ENCODE measurements at regions not wholly inside any gene's neighbourhood (a gene's known extent, or its start where the extent isn't known, plus 50 kb on each side); places are given as distances from the start of the nearest gene placed in this dataset.
A peak's percentile ranks its signal among the peaks of the same experiment; 100 is the strongest.

- Histone ChIP-seq H3K27ac (ENCODE audit: low read length) (no peak overlapping the region), H3K9me3 (ENCODE audit: insufficient read depth, low read length) (no peaks in the 10 kb centered on the region), H2AFZ (ENCODE audit: low read depth, low read length) (no peak overlapping the region), H4K20me1 (ENCODE audit: insufficient read depth, low read length) (no peaks in the 10 kb centered on the region), H3K4me1 (ENCODE audit: low read length) (peaks cover 57% of the 10 kb centered on the region), H3K79me2 (ENCODE audit: low read length) (no peaks in the 10 kb centered on the region), H3K27me3 (ENCODE audit: low read depth, low read length) (no peaks in the 10 kb centered on the region), H3K4me2 (ENCODE audit: low read length) (no peak overlapping the region), H3K36me3 (replicated peaks; ENCODE audit: low read depth, low read length) (no peaks in the 10 kb centered on the region), H3K9ac (ENCODE audit: low read length) (no peak overlapping the region), H3K4me3 (ENCODE audit: low read length) (no peak overlapping the region)
- no peak for TF ChIP-seq EZH2phosphoT487 (IDR thresholded peaks at IDR 0.05; ENCODE audit: low read depth)
- no peak for TF ChIP-seq CTCF (IDR thresholded peaks at IDR 0.05; ENCODE audit: low read depth, low read length)
These were observed 250.5 kb downstream of the LOXHD1 start for GRCh38 chr18:46406539-46406932.

GRCh38 chr18:46407486-46408166 lies 249.4 kb downstream of the LOXHD1 start:
- H2AFZ ChIP-seq (ENCODE audit: low read depth, low read length): no peak overlapping the region
- no peak overlapping the region for H3K4me3 ChIP-seq (ENCODE audit: low read length)
- no peaks in the 10 kb centered on the region for H3K27me3 ChIP-seq (ENCODE audit: low read depth, low read length)
- H3K36me3 ChIP-seq (replicated peaks; ENCODE audit: low read depth, low read length): no peaks in the 10 kb centered on the region
- no peak overlapping the region for H3K9ac ChIP-seq (ENCODE audit: low read length)
- TF ChIP-seq CTCF (IDR thresholded peaks at IDR 0.05; ENCODE audit: low read depth, low read length) (no peak), EZH2phosphoT487 (IDR thresholded peaks at IDR 0.05; ENCODE audit: low read depth) (no peak)
- no peaks in the 10 kb centered on the region for H3K9me3 ChIP-seq (ENCODE audit: insufficient read depth, low read length)
- H4K20me1 ChIP-seq (ENCODE audit: insufficient read depth, low read length): no peaks in the 10 kb centered on the region
- H3K79me2 ChIP-seq (ENCODE audit: low read length): no peaks in the 10 kb centered on the region
- H3K27ac ChIP-seq (ENCODE audit: low read length): no peak overlapping the region
- peaks cover 55% of the 10 kb centered on the region for H3K4me1 ChIP-seq (ENCODE audit: low read length)
- H3K4me2 ChIP-seq (ENCODE audit: low read length): no peak overlapping the region

GRCh38 chr18:46408334-46408987 lies 248.6 kb downstream of the LOXHD1 start:
- H4K20me1 ChIP-seq (ENCODE audit: insufficient read depth, low read length): no peaks in the 10 kb centered on the region
- H3K4me3 ChIP-seq (ENCODE audit: low read length): no peak overlapping the region
- H3K9me3 ChIP-seq (ENCODE audit: insufficient read depth, low read length): no peaks in the 10 kb centered on the region
- H3K36me3 ChIP-seq (replicated peaks; ENCODE audit: low read depth, low read length): no peaks in the 10 kb centered on the region
- no peaks in the 10 kb centered on the region for H3K27me3 ChIP-seq (ENCODE audit: low read depth, low read length)
- TF ChIP-seq EZH2phosphoT487 (IDR thresholded peaks at IDR 0.05; ENCODE audit: low read depth): no peak
- peak; percentile 79 for TF ChIP-seq CTCF (IDR thresholded peaks at IDR 0.05; ENCODE audit: low read depth, low read length)
- H3K79me2 ChIP-seq (ENCODE audit: low read length): no peaks in the 10 kb centered on the region
- H3K4me2 ChIP-seq (ENCODE audit: low read length): peak overlapping the region; percentile 21
- no peak overlapping the region for H3K27ac ChIP-seq (ENCODE audit: low read length)
- no peak overlapping the region for H3K9ac ChIP-seq (ENCODE audit: low read length)
- no peak overlapping the region for H2AFZ ChIP-seq (ENCODE audit: low read depth, low read length)
- peaks cover 47% of the 10 kb centered on the region for H3K4me1 ChIP-seq (ENCODE audit: low read length)

- Histone ChIP-seq H3K27ac (ENCODE audit: low read length) (peak overlapping the region; percentile 25), H3K4me1 (ENCODE audit: low read length) (peaks cover 48% of the 10 kb centered on the region), H3K4me2 (ENCODE audit: low read length) (peak overlapping the region; percentile 56), H3K9ac (ENCODE audit: low read length) (no peak overlapping the region; the same call in 1 of the 2 replicates), H3K36me3 (replicated peaks; ENCODE audit: low read depth, low read length) (no peaks in the 10 kb centered on the region), H2AFZ (ENCODE audit: low read depth, low read length) (peak overlapping the region; percentile 6; the same call in 1 of the 2 replicates), H3K9me3 (ENCODE audit: insufficient read depth, low read length) (no peaks in the 10 kb centered on the region), H3K4me3 (ENCODE audit: low read length) (no peak overlapping the region; the same call in 1 of the 2 replicates), H4K20me1 (ENCODE audit: insufficient read depth, low read length) (no peaks in the 10 kb centered on the region), H3K27me3 (ENCODE audit: low read depth, low read length) (no peaks in the 10 kb centered on the region), H3K79me2 (ENCODE audit: low read length) (no peaks in the 10 kb centered on the region)
- no peak for TF ChIP-seq EZH2phosphoT487 (IDR thresholded peaks at IDR 0.05; ENCODE audit: low read depth)
- no peak for TF ChIP-seq CTCF (IDR thresholded peaks at IDR 0.05; ENCODE audit: low read depth, low read length)
These were observed 245.7 kb downstream of the LOXHD1 start for GRCh38 chr18:46411191-46411828.

All from OCI-LY3 (cell line).